NK-92 (cell line): ENCODE measurements at regions not wholly inside any gene's neighbourhood (a gene's known extent, or its start where the extent isn't known, plus 50 kb on each side); places are given as distances from the start of the nearest gene placed in this dataset.

ENCODE experiments used
- DNase-seq: peaks from one replicate; lab custom pipeline; 2025; ENCODE audit not compliant: unreplicated experiment; lab: John Stamatoyannopoulos, UW

DNA sequence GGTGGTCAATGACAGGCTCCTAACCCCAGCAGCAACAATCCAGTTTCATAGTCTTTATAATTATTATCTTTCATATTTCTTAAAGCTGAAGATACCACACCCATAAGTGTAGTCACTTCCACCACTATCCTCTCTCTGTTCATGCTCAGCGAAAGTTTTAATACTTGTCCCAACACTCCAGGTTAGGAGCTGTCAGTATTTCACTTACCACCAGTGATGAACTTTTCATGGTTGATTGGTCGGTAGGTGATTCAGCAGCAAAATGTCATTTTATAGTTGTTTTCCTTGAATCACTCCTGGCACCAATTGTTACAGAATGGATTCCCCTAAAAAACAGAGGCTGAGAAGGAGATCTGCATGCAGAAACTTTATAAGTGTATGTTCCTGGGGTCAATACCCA, 324.9 kb downstream of the CCDC85A start:
- no peak for DNase-seq

DNA sequence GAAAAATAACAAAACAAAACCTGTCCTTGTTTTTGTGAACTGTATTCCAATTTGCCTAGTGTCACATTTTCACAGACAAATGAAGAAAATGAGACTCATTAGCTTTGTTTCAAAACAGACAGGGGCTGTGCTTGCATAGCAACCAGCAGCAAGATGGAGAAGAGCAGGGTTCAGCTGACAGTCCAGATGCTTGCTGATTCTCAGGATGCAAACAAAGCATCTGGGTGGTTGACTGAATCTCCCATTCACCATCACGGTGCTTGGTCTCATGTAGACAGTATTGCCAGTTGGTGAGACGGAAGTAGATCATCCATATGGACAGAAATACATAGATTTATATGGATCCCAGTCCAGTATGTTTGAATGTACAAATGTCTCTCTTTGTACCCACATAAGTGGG, 326.8 kb downstream of the CCDC85A start:
- no peak for DNase-seq

DNA sequence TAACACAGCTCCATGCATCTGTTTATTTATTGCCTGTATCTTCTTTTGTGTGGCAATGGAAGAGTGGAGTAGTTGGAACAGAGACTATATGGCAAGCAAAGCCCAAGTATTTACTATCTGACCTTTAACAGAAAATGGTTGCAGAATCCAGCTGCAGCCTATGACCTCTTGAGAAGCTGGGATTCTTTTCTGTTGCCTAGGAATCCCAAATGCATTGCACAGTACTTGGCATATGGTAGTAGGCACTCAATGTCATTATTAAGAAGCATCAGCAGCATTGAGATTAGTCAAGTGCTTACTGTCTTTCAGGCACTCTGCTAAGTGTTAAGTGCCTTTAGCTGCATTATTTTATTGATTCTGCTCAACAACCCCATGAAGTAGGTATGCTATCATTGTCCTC, 331.6 kb downstream of the CCDC85A start:
- no peak for DNase-seq

DNA sequence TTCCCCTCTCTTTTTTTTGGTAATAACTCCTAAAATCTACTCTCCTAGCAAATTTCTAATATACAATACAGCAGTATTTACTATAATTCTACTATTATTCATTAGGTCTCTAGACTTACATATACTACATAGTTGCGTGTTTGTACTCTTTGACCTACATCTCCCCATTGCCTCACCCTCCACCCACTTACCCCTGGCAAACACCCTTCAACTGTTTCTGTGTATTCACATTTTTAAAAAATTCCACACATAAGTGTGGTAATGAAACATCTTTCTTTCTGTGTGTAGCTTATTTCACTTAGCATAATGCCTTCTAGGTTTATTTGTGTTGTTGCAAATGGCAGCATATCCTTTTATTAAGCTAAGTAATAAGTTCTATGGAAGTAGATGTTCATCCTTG, 336.0 kb downstream of the CCDC85A start:
- DNase-seq, result no peak

DNA sequence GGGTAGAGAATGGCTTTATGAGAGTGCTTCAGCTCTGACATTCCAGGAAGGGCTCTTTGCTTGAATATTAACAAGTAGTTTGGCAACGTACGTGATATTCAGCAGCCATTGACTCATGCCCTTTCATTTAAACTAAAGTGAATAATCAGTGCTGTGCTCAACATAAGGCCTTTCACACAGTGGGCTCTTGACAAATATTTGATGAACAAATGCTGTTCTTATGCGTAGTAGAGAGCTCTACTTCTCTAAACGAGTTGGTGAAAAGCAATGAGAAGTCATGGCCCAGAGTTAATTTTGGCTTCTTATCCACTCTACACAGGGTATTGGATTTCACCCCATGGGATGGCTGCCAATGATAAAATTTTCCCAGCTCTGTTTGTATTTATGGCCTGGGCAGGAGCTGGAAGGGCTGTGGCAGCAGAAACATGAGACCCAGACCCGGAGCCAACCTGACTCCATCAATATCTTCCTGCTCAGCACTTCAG, 338.9 kb downstream of the CCDC85A start:
- no peak for DNase-seq

DNA sequence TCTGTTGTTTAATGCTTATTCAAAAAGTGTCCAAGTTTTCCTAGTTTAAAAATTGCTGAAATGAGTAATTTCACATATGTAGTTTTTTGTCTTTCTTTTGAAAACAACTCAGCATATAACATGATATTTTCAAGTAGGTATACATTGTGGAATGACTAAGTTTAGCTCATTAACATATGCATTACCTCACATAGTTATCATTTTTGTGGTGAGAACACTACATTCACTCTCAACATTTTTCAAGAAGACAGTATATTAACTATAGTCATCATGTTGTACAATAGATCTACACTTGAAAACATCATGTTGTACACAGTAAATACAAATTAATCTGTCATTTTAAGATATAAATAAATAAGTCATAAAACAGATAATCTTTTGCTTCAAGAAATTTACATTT, 340.0 kb downstream of the CCDC85A start:
- DNase-seq, result no peak

DNA sequence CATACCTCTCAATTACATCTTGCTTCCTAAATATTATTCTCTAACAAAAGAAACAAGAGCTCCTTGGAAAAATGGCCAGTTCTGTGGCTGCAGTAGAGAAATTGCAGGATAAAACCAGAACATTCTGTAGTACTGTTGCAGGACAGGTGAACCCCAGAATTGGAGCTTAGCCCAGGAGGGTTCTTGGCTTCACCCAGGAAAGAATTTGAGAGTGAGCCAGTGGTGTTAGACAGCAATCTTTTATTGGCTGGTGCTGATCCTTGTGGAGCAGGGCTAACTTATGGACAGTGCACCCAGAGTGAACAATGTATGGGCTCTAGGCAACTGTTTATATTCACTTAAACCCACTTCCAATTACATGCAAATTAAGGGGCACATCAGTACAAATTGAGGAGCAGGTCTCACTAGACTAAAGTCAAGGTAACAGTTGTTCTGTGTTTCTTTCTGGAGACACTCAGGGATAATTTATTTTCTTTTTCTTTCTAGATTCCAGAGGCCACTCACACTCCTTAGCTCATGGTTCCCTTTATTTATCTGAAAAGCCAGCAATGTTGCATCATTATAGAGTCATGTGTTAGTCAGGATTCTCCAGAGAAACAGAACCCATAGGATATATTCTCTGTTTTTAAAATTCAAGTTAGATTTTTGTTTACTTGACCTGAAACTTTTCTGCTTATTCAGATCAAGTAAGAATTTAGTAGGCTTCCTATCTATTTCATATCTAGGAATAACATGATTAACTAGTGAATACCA, 348.1 kb downstream of the CCDC85A start:
- DNase-seq, result no peak

DNA sequence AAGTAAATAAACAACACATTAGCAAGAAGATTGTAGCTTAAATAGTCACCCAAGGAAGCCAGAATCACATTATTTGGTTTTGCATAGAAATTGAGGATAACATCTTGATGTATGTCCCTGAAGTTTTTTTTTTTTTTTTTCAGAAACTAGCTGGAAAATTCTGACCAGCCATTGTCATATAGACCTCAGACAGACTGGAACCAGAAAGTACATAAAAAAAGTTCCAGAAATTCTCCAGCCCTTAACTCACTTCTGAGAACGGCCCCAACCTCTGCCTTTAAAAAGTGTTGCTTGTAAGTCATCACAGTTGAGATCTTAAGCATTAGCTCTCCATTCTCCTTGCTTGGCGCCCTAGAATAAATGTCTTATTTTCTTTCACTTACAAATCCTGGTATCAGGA, 350.5 kb downstream of the CCDC85A start:
- no peak for DNase-seq

DNA sequence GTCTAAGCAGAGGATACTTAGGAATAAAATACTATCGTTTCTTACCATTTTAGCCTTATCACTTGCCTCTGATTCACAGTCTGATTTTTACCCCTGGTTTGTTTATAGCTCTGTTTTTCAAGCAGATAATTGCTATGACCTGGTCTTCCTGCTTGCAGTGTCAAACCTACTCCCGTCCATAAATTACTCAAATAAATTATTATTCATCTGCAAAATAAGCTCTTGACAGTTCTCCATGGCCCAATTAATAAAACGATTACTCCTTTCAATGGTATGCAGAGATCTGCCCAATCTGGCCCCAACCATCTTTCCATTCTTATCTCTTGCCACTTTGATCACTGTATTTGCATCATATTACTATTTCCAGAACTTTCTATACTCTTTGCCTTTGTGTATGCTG, 354.0 kb downstream of the CCDC85A start:
- DNase-seq, result no peak

DNA sequence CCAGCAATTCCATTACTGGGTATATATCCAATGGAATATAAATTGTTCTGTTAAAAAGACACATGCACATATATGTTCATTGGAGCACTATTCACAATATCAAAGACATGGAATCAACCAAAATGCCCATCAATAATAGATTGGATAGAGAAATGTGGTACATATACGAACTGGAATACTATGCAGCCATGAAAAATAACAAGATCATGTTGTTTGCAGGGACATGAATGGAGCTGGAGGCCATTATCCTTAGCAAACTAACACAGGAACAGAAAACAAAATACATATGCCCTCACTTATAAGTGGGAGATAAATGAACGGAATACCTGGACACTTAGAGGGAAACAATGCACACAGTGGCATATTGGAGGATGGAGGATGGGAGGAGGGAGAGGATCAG, 355.8 kb downstream of the CCDC85A start:
- no peak for DNase-seq

DNA sequence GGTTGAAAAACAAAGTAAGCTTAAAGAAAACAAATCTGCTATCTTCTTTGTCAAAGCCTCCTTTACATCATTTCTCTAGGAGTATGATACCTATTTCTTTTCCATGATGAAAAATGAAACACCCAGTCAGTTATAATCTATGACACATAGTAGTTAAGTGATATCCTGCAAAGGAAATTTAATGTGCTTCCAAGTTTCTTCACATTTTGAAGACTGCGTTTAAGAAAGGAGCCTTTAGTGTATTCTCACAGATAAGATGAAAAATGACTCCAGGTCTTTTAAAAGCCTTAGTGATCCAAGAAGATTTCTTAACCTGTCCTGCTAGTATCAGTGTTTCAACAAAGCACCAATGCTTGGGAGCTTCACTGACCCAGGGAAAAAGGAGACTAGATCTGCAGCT, 356.7 kb downstream of the CCDC85A start:
- no peak for DNase-seq

DNA sequence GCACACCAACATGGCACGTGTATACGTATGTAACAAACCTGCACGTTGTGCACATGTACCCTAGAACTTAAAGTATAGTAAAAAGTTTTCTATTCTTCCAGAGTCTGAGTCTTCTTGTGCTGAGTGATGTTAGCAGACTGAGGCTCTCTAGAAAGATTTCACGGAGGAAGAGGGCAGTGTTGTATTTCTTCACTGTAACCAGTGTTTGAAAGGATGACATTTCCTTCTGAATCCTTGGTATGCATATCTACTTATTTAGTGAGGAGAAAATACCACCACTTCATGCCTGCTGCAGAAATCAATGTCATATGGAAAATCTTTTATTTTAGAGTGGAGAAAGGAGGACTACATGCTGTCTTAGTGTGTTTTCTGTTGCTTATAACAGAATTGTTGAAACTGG, 357.1 kb downstream of the CCDC85A start:
- no peak for DNase-seq

DNA sequence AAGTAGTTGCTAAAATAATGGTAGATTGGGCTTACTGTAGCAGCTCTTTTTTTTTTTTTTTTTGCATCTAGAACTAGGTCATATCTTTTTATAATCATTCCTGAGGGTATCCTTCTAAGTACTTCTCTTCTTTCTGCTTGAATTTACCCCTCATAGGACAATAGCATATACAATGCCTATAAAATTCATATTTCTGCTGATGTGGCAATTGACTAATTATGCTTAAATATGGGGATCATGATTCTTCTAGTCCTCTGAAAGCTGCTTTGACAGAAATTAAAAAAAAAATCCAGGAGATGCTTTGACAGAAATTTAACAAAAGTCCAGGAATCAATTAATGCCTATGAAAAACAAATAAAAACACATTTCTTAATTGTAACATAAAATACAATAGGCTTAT, 358.4 kb downstream of the CCDC85A start:
- DNase-seq, result no peak

DNA sequence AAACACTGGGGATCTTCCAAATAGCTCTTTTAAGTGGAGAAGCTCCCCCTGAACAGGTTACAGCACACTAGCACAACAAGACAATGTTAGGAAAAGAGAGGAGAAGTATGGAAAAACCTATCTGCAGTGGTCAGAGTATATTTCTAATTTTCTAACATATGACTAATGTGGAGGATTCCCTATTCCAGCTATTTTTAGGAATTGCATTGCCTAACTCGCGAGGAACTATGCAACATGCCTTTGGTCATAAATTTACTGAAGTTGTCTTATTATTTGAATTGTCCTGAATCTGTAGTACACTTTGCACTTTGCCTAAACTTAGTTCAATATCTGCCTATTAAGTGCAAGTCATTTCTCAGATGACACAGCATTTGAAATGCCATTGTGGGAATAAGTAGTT, 381.4 kb downstream of the CCDC85A start:
- DNase-seq, result no peak

DNA sequence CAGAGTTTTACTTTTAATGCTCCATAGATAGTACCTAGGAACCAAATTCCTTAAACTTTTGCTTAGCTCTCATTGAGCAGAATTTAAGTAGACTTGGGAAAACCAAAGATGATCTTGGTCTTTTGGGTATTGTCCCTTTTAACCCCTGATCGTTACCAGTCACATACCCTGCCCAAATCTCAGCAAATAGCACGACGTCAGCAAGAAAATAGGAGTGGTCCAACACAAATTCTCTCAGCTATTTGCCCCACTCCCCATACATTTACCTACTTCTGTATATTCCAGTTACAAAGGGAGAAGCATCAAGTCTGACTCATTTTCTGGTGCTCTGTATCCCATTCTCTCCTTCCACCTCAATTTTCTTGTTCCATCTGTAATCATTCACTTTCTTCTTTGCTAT, 387.3 kb downstream of the CCDC85A start:
- no peak for DNase-seq

DNA sequence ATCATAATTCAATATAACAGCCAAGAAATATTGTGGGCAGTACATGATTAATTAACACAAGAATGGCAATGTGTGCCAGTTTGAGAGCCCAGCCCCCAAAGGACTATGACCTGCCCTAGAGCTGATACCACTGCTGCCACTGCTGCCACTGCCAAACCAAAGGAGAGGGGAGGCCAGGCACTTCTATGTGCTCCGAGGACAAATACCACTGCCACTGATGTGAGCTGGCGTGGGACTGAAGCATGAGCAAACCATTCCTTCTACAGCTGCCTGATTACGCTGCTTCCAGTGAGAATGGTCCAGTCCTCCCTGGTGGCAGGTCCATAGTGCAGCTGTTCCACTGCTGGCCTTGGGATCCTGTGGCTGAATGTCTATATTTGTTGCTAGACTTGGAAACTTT, 392.2 kb downstream of the CCDC85A start:
- DNase-seq, result no peak

DNA sequence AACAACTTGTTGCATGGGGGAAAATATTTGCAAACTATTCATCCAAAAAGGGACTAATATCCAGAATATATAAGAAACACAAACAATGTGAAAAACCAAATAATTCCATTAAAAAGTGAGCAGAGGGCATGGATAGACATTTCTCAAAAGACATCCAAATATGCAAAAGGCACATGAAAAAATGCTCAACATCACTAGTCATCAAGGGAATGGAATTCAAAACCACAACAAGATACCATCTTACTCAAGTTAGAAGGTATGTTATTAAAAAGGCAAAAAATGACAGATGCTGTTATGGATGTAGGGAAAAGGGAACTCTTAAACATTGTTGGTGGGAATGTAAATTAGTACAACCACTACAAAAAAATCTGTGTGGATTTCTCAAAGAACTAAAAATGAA, 396.5 kb downstream of the CCDC85A start:
- DNase-seq, result no peak

DNA sequence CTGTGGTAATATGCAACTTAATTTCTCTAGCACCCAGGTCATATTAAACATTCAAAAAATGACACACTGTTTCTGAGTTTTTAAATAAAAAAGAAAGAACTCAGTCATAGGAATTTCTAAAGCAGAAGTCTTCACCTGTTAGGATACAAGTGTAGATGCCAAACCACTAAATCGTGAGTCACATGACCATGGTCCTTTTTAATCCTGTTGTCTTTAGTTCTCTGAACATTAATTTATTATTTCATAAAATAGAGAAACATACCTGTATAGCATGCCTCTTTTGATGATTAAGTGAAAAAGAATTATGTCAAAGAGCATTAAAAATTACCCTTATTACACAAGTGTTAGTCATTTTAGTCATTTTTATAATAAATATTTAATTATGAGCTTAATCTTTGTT, 398.8 kb downstream of the CCDC85A start:
- no peak for DNase-seq

DNA sequence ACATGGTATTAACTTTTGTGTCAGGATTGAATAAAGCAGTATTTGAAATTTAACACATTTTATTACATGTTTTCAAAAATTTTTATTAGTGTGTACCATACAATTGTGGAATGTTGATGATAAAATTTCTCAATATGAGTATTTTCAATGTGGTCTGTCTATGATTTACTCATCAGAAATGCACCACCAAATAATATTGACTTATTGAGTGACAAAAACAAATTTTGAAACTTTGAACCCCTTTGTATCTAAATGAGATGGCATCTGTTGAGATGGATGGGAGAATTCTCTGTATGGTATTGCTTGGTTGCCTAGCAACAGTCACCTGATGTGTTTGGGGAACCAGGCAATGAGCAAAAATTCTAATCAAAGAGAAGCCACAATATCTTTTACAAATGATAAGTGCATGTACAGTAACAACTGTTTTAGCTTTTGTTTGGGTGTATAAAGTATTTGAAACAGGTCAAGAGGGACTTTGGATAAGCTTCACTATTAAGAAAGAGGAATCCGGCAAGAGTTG, 400.1 kb downstream of the CCDC85A start:
- no peak for DNase-seq

DNA sequence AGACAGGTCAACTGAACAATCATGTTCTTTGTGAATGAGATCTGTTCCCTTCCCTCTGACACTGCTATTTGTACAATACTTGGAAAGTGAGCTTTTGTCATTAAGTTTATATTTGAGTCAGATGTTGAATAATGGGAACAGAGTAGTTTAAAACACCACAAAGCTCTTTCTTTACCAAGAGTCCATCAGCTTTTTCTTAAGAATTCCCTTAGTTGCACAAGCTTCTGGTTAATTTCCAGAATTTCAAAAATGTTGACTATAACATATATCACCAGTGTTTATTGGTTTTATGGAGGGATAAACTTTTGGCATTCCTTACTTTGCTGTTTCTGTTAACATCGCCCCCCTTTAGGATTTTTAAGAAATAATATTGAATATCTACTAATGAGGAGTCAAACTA, 403.7 kb downstream of the CCDC85A start:
- no peak for DNase-seq

DNA sequence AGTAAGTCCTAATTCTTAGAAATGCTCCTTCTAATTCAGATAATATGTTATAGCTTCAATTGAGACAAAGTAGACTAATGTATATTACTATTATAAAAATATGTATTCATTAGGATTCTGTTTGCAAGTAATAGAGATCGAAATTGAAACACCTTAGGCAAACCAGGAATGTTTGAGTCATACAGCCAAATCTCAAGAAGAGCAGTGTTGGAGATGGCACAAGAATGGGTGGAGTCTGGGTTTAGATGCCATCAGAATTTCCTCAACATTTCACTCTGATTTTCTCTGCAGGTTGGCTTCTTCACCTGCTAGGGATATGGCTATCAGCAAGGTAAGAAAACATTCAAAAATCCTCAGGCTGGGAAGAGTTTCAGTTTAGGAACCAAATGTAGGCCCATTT, 405.4 kb downstream of the CCDC85A start:
- DNase-seq, result no peak

DNA sequence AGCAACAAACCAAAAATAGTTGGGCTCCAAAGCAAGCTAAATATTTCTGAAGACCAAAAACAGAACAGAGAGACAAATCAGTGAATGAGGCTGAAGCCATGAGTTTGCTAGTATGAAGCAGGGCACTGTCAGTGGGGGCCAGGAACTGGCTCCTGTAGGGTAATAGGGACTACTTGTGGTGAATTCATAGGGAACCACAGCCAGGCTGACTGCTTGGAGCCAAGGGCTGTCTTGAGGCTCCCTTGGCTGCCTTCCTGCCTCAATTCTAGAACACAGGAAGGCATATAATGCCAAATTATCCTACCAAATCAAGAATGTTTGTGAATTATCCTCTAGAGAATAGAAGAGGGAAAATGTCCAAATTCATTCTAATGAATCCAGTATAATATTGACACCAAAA, 406.0 kb downstream of the CCDC85A start:
- DNase-seq, result no peak

DNA sequence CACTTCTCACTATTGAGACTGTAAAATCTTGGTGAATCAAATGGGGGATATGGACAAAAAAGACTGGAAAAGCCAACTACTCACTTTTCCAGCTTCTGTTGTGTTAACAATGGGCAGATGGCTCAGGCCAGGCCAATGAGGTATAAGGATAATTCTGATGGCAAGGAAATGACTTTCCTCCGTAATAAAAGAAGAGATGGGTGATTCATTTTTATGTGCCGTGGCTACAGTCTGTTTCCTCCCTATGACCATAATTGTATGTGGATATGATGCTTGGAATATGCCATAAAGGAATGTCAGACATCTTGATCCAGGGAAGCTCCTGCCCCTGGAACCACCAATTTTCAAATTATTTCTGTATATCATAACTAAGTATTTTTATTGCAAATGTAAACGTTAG, 406.8 kb downstream of the CCDC85A start:
- DNase-seq, result no peak
